HFFc6 (cell line): ENCODE measurements at regions not wholly inside any gene's neighbourhood (a gene's known extent, or its start where the extent isn't known, plus 50 kb on each side); places are given as distances from the start of the nearest gene placed in this dataset.
"Not testable (repeated sequence)": the region's sequence is repeated elsewhere in the genome, so short reads cannot be mapped to it uniquely, and the experiment has no call there.

Experiments used
- DNase-seq: peaks from one replicate; pipeline ENCODE4 v3.0.0-alpha.2; 2018
- H3K27ac Mint-ChIP-seq: 2 replicates; pipeline ENCODE4 v1.8.0; 2020; ENCODE audit warnings: mild to moderate bottlenecking, mixed read lengths
- H3K27me3 Mint-ChIP-seq: 2 replicates; pipeline ENCODE4 v1.8.0; 2021; ENCODE audit warnings: mild to moderate bottlenecking, moderate library complexity, mixed read lengths; ENCODE audit not compliant: insufficient read depth
- H3K36me3 Mint-ChIP-seq: 2 replicates; pipeline ENCODE4 v1.8.0; 2021; ENCODE audit warnings: low read depth, mixed read lengths
- H3K4me1 Mint-ChIP-seq: 2 replicates; pipeline ENCODE4 v1.8.0; 2020; ENCODE audit warnings: low read depth, mixed read lengths
- H3K4me3 Mint-ChIP-seq: 2 replicates; pipeline ENCODE4 v1.8.0; 2020; ENCODE audit warnings: mild to moderate bottlenecking, moderate library complexity, mixed read lengths
- H3K9me3 Mint-ChIP-seq: 2 replicates; pipeline ENCODE4 v1.8.0; 2020; ENCODE audit warnings: mild to moderate bottlenecking, mixed read lengths
- CTCF ChIP-seq: fragments of 200-600 bp; sonication (generic); IDR thresholded peaks from 2 replicates; pipeline ENCODE4 v1.5.0; 2021; ENCODE audit warnings: antibody characterized with exemption, mild to moderate bottlenecking

DNA sequence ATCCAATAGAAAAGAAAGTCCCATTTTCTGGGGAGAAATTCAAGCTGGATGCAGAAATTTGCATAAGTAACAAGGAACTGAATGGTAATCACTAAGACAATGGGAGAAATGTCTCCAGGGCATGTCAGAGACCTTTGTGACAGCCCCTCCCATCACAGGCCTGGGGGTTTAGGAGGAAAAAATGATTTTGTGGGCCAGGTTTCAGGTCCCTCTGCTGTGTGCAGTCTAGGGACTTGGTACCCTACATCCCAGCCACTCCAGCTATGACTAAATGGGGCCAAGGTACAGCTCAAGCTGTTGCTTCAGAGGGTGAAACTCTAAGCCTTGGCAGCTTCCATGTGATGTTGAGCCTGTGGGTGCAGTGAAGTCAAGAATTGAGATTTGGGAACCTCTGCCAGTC is 695.5 kb upstream of the MIR17HG start:
- Mint-ChIP-seq H3K27ac (no peak overlapping the region), H3K27me3 (no peaks in the 10 kb centered on the region; the same call in 1 of the 2 replicates), H3K9me3 (peaks cover 21% of the 10 kb centered on the region), H3K4me3 (no peak overlapping the region), H3K36me3 (peaks cover 24% of the 10 kb centered on the region), H3K4me1 (peaks cover 9% of the 10 kb centered on the region; the same call in 1 of the 2 replicates)
- no peak for TF ChIP-seq CTCF
- DNase-seq: no peak

- Mint-ChIP-seq H3K27ac (no peak overlapping the region), H3K4me3 (no peak overlapping the region), H3K27me3 (no peaks in the 10 kb centered on the region), H3K36me3 (peaks cover 24% of the 10 kb centered on the region), H3K9me3 (peaks cover 21% of the 10 kb centered on the region), H3K4me1 (no peaks in the 10 kb centered on the region; the same call in 1 of the 2 replicates)
- DNase-seq: no peak
- TF ChIP-seq CTCF: no peak
Observed at GRCh38 chr13:90654970-90655369, 692.5 kb upstream of the MIR17HG start.

GRCh38 chr13:90664200-90664599 is 683.3 kb upstream of the MIR17HG start:
- H3K27me3 Mint-ChIP-seq, H3K4me3 Mint-ChIP-seq, H3K4me1 Mint-ChIP-seq, H3K9me3 Mint-ChIP-seq, H3K27ac Mint-ChIP-seq, DNase-seq, H3K36me3 Mint-ChIP-seq: not testable (repeated sequence)

DNA sequence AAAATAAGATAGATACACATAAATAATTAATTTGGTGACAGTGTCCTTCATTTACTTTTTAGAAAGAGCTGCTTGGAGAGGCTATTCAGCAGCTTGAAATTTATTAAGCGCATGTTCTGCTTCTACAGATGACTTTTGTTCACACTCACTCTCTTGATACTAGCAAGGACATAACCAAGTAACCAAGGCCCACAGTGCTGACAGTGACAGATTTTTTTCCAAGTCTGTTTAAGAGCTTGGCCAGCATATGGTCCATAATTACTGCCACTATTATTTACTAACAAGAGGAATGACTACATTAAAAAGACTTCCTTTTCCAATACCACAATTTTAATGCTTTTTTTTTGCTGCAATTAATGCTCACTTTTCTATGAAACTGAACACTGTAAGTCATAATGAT is 673.7 kb upstream of the MIR17HG start:
- TF ChIP-seq CTCF: no peak
- no peak overlapping the region for H3K4me3 Mint-ChIP-seq
- H3K36me3 Mint-ChIP-seq: no peaks in the 10 kb centered on the region
- H3K27me3 Mint-ChIP-seq: peaks cover 3% of the 10 kb centered on the region; the same call in 1 of the 2 replicates
- H3K4me1 Mint-ChIP-seq: peaks cover 6% of the 10 kb centered on the region; the same call in 1 of the 2 replicates
- no peak overlapping the region for H3K27ac Mint-ChIP-seq
- no peak for DNase-seq
- no peaks in the 10 kb centered on the region for H3K9me3 Mint-ChIP-seq

DNA sequence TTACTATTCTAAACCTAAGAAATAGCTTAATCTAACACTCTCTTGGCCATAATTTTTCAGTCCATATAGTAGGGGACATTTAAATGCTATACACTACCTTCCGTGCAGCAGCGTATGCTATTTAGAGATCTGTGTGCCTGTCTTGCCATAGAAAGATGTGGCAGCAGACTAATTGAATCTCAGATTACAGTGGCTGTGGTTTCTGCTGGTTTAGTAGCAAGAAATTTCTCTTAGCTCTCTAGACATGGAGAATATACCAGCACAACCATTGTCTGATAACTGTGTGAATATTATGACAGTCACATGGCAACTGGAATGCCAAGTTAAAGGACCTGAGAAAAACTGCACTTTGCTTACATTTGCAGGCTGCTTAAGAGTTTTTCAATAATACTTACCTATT is 672.4 kb upstream of the MIR17HG start:
- no peak for TF ChIP-seq CTCF
- Mint-ChIP-seq H3K9me3 (no peaks in the 10 kb centered on the region), H3K27ac (no peak overlapping the region), H3K27me3 (peaks cover 3% of the 10 kb centered on the region; the same call in 1 of the 2 replicates), H3K36me3 (no peaks in the 10 kb centered on the region), H3K4me3 (no peak overlapping the region), H3K4me1 (peaks cover 6% of the 10 kb centered on the region; the same call in 1 of the 2 replicates)
- no peak for DNase-seq

DNA sequence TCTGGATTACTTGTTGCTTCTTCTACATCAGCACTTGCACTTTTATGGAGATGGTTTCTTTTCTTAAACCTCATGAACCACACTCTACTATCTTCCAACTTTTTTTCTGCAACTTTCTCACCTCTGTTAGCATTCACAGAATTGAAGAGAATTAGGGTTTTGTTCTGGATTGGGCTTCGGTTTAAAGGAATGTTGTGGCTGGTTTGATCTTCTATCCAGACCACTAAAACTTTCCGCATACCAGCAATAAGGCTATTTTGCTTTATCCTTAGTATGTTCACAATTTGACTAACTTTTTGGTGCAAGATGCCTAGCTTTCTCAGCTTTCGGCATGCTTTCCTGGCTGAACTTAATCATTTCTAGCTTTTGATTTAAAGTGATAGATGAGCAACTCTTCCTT is 666.7 kb upstream of the MIR17HG start:
- no peak for TF ChIP-seq CTCF
- no peak for DNase-seq
- Mint-ChIP-seq H3K9me3 (no peaks in the 10 kb centered on the region), H3K4me3 (no peak overlapping the region), H3K36me3 (no peaks in the 10 kb centered on the region), H3K27ac (no peak overlapping the region), H3K27me3 (peaks cover 2% of the 10 kb centered on the region; the same call in 1 of the 2 replicates), H3K4me1 (peaks cover 28% of the 10 kb centered on the region)
